Neural cell (in vitro differentiated cells): ENCODE measurements at regions not wholly inside any gene's neighbourhood (a gene's known extent, or its start where the extent isn't known, plus 50 kb on each side); places are given as distances from the start of the nearest gene placed in this dataset.

ENCODE experiments used
- EP300 ChIP-seq: fragments of 450-650 bp; conservative IDR thresholded peaks from 2 replicates; pipeline ENCODE4 v1.6.1; 2014; ENCODE audit warnings: antibody characterized with exemption, mild to moderate bottlenecking, moderate library complexity; ENCODE audit not compliant: poor library complexity, severe bottlenecking
- EZH2 ChIP-seq: fragments of 200-600, 300-800 bp; shearing (Covaris generic), sonication (generic); IDR thresholded peaks from 2 replicates; pipeline ENCODE4 v1.6.1; 2014; ENCODE audit warnings: antibody characterized with exemption, low read length, borderline replicate concordance, mild to moderate bottlenecking; ENCODE audit not compliant: insufficient read depth, poor library complexity, severe bottlenecking
- MXI1 ChIP-seq: fragments of 450-650 bp; conservative IDR thresholded peaks from 2 replicates; pipeline ENCODE4 v1.6.1; 2014; ENCODE audit warnings: antibody characterized with exemption, mild to moderate bottlenecking; ENCODE audit not compliant: poor library complexity, severe bottlenecking
- POLR2AphosphoS5 ChIP-seq: IDR thresholded peaks from 2 replicates; pipeline ENCODE4 v1.6.1; 2012
- SMC3 ChIP-seq: fragments of 450-650 bp; conservative IDR thresholded peaks from 2 replicates; pipeline ENCODE4 v1.6.1; 2014; ENCODE audit warnings: antibody characterized with exemption, mild to moderate bottlenecking, moderate library complexity; ENCODE audit not compliant: poor library complexity
- TF ChIP-seq, protein P1 (sequence below): fragments of 450-650 bp; IDR thresholded peaks from 2 replicates; pipeline ENCODE4 v1.5.1; 2014; ENCODE audit warnings: antibody characterized with exemption, mild to moderate bottlenecking, moderate library complexity; ENCODE audit not compliant: poor library complexity, severe bottlenecking
- TF ChIP-seq, protein P2 (sequence below): IDR thresholded peaks from 2 replicates; pipeline ENCODE4 v1.6.1; 2012; ENCODE audit warnings: borderline replicate concordance

DNA sequence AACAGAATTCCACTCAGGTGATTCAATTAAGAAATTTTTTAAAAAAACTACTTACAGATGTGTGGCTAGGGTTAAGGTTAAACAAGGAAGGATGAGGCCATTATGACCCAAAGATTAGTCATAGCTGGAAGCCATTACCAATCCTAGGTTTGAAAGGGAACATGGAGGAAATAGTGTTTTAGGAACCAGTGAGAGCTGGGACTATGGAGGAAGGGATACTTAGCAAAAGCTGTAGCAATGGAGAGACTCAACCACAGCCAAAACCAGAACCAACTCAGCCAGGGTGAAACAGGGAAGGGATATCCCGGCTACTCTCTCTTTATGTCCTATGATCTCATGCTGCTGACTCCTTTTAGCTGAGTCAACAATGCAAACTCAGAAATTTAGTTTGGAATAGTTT, 148.6 kb upstream of the CNKSR2 start:
- TF ChIP-seq, protein P1, sequence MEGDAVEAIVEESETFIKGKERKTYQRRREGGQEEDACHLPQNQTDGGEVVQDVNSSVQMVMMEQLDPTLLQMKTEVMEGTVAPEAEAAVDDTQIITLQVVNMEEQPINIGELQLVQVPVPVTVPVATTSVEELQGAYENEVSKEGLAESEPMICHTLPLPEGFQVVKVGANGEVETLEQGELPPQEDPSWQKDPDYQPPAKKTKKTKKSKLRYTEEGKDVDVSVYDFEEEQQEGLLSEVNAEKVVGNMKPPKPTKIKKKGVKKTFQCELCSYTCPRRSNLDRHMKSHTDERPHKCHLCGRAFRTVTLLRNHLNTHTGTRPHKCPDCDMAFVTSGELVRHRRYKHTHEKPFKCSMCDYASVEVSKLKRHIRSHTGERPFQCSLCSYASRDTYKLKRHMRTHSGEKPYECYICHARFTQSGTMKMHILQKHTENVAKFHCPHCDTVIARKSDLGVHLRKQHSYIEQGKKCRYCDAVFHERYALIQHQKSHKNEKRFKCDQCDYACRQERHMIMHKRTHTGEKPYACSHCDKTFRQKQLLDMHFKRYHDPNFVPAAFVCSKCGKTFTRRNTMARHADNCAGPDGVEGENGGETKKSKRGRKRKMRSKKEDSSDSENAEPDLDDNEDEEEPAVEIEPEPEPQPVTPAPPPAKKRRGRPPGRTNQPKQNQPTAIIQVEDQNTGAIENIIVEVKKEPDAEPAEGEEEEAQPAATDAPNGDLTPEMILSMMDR, result no peak
- no peak for TF ChIP-seq SMC3
- TF ChIP-seq EP300, result no peak
- TF ChIP-seq EZH2, result no peak
- TF ChIP-seq, protein P2, sequence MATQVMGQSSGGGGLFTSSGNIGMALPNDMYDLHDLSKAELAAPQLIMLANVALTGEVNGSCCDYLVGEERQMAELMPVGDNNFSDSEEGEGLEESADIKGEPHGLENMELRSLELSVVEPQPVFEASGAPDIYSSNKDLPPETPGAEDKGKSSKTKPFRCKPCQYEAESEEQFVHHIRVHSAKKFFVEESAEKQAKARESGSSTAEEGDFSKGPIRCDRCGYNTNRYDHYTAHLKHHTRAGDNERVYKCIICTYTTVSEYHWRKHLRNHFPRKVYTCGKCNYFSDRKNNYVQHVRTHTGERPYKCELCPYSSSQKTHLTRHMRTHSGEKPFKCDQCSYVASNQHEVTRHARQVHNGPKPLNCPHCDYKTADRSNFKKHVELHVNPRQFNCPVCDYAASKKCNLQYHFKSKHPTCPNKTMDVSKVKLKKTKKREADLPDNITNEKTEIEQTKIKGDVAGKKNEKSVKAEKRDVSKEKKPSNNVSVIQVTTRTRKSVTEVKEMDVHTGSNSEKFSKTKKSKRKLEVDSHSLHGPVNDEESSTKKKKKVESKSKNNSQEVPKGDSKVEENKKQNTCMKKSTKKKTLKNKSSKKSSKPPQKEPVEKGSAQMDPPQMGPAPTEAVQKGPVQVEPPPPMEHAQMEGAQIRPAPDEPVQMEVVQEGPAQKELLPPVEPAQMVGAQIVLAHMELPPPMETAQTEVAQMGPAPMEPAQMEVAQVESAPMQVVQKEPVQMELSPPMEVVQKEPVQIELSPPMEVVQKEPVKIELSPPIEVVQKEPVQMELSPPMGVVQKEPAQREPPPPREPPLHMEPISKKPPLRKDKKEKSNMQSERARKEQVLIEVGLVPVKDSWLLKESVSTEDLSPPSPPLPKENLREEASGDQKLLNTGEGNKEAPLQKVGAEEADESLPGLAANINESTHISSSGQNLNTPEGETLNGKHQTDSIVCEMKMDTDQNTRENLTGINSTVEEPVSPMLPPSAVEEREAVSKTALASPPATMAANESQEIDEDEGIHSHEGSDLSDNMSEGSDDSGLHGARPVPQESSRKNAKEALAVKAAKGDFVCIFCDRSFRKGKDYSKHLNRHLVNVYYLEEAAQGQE, result no peak
- TF ChIP-seq POLR2AphosphoS5, result no peak
- TF ChIP-seq MXI1, result no peak
